ENCODE measurements at regions not wholly inside any gene's neighbourhood (a gene's known extent, or its start where the extent isn't known, plus 50 kb on each side); places are given as distances from the start of the nearest gene placed in this dataset.
"Not testable (repeated sequence)": the region's sequence is repeated elsewhere in the genome, so short reads cannot be mapped to it uniquely, and the experiment has no call there.

DNA sequence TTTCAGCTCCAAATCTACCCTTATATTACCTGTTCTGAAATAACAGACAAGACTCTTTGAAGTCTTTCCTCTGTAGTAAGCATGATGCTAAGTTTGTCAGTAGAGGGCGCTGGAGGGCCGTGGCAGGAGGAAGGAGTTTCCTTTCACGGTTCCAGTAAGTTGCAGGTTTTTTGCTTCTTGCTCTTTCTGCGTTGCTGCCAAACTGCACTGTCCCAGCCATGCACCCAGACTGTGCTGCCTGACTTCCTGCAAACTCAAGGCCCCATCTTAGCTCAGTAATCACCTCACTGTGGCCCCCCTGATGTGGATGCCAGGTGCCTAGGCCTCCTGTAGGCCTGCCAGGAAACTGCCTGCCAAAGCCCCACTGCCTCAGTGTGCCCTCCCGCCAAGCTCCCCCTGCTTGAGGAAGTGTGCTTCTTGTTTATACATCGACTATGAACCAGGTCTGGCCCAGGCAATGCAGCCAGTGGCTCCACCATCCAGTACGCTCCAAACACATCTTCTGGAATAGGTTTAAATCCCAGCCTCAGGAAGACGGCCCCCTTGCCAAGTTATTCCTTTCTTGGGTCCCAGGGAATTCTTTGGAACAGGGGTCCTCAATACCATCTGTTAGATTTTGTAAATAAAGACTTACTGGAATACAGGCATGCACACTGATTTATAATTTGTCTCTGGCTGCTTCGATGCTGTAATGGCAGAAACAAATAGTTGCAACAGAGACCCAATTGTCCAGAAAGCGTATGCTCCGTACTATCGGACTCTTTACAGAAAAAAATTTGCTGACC is 193.7 kb upstream of the LRIG3 start:
- no peak overlapping the region for H3K27ac ChIP-seq
- TF ChIP-seq, protein P1, sequence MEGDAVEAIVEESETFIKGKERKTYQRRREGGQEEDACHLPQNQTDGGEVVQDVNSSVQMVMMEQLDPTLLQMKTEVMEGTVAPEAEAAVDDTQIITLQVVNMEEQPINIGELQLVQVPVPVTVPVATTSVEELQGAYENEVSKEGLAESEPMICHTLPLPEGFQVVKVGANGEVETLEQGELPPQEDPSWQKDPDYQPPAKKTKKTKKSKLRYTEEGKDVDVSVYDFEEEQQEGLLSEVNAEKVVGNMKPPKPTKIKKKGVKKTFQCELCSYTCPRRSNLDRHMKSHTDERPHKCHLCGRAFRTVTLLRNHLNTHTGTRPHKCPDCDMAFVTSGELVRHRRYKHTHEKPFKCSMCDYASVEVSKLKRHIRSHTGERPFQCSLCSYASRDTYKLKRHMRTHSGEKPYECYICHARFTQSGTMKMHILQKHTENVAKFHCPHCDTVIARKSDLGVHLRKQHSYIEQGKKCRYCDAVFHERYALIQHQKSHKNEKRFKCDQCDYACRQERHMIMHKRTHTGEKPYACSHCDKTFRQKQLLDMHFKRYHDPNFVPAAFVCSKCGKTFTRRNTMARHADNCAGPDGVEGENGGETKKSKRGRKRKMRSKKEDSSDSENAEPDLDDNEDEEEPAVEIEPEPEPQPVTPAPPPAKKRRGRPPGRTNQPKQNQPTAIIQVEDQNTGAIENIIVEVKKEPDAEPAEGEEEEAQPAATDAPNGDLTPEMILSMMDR (IDR thresholded peaks at IDR 0.05): peak; percentile 99
- TF ChIP-seq ZFX (IDR thresholded peaks at IDR 0.05; ENCODE audit: borderline replicate concordance): no peak

DNA sequence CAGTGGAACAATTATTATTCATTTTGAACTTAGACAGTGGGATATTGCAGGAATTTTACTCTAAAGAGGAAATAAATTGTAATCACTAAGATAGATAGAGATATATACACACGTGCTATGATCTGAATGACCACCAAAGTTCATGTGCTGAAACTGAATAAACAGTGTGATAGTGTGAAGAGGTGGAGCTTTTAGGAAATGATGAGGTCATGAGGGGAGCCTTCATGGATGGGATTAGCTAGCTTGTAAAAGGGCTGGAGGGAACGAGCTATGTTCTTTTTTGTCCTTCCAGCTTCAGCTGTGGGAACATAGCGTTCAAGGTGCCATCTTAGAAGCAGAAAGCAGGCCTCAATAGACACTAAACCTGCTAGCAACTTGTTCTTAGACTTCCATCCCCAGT is 191.5 kb upstream of the LRIG3 start:
- no peak overlapping the region for H3K27ac ChIP-seq
- TF ChIP-seq ZFX (IDR thresholded peaks at IDR 0.05; ENCODE audit: borderline replicate concordance): no peak
- TF ChIP-seq, protein P1 (IDR thresholded peaks at IDR 0.05): no peak

DNA sequence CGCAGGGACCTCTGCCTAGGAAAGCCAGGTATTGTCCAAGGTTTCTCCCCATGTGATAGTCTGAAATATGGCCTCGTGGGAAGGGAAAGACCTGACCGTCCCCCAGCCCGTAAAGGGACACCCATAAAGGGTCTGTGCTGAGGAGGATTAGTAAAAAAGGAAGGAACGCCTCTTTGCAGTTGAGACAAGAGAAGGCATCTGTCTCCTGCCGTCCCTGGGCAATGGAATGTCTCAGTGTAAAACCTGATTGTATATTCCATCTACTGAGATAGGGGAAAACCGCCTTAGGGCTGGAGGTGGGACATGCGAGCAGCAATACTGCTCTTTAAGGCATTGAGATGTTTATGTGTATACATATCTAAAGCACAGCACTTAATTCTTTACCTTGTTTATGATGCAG is 188.2 kb upstream of the LRIG3 start:
- not testable (repeated sequence) for H3K27ac ChIP-seq

DNA sequence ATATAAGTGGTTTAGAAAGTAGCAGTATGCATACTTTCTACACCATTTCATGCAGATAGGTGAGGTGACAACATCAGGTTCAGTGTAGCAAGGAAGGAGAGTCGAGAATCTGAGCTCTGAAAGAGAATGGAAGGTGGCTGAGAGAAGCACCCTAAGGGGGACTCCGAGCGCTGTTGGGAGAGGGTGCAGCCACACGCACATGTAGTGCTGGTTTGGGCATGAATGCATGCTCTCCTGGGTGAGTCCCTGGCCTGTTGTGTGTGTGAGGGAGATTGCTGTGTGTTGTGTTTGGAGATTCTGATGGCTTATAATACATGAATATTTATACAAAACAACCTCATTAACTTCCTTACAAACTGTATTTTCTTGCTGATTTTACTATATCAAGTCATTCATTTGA is 180.3 kb upstream of the LRIG3 start:
- TF ChIP-seq, protein P1 (IDR thresholded peaks at IDR 0.05): no peak
- TF ChIP-seq ZFX (IDR thresholded peaks at IDR 0.05; ENCODE audit: borderline replicate concordance): no peak
- H3K27ac ChIP-seq: no peak overlapping the region

DNA sequence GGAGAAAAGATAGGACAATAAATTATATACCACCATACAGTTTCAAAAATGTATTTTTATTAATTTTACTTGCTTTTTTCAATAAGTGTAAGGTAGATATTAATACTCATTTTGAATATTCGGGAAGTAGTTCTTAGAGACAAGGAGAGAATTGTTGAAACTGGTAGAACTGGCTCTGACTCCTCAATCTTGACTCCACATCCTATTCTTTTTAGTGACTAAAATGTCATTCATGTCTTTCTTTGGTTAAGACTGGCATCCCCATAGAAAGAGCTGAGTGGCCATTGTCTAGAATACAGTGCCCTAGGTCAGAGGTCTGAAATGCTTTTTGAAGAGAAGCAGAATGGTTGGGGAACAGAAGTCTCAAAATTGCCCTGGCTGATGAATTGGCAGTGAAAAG is 177.6 kb upstream of the LRIG3 start:
- no peak for TF ChIP-seq ZFX (IDR thresholded peaks at IDR 0.05; ENCODE audit: borderline replicate concordance)
- TF ChIP-seq, protein P1 (IDR thresholded peaks at IDR 0.05): no peak

DNA sequence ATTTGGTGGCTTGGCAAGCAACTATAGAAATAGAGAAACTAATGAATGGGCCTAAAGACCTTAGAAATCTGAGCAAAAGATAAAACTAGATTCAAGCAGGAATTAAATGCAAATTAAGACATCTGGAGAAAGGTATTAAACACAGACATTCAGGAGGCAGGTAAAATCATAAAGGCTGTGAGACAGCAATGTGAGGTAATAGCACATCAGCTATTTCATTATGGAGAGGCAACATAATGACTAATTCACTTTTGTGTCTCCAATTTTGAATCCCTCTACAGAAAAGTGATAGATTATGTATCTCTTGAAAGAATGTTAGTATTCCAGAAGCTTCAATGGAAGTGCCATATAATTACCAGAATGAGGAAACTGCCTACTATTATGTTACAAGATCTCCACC is 175.9 kb upstream of the LRIG3 start:
- no peak overlapping the region for H3K27ac ChIP-seq
- TF ChIP-seq, protein P1 (IDR thresholded peaks at IDR 0.05): no peak
- no peak for TF ChIP-seq ZFX (IDR thresholded peaks at IDR 0.05; ENCODE audit: borderline replicate concordance)

More for the DNA sequence above, 177.6 kb upstream of the LRIG3 start:
- H3K27ac ChIP-seq: no peak overlapping the region

DNA sequence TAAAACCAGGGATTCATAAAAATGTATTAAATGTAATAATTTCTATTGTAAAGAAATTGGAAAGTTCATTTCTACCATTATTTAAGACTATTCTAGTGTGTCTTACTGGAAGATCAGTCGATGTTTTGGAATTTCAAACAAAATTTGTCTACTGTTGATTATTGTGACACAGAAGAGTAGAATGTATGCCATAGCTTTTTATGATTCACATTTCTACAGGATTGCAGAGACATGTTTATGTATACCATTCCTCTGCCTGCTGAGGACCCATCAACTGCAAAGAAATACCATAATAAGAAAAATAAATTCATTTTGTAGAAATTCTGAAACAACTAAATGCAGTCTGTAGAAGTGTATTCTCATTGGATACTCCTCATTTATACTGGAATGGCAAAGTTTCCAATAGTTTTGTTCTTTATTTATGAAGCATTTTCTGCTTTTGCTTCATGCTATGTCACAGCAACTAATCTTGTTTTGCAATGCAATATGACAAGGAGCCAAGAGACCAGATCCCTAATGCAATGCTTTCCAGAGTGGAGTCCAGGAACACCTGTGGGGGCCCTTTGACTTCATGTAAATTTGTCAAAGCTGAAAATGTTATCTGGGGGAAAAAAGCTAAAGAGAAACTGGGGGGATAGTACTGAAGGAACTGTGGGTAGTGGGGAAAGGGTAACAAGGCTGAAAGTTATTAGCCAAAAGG is 172.9 kb upstream of the LRIG3 start:
- no peak overlapping the region for H3K27ac ChIP-seq

More for the DNA sequence above, 172.9 kb upstream of the LRIG3 start:
- no peak for TF ChIP-seq ZFX (IDR thresholded peaks at IDR 0.05; ENCODE audit: borderline replicate concordance)
- TF ChIP-seq, protein P1 (IDR thresholded peaks at IDR 0.05): no peak

Data from 22Rv1 (cell line).